Fibroblast of the aortic adventitia (primary cell): ENCODE measurements at regions not wholly inside any gene's neighbourhood (a gene's known extent, or its start where the extent isn't known, plus 50 kb on each side); places are given as distances from the start of the nearest gene placed in this dataset.

ENCODE experiments used
- DNase-seq: peaks from one replicate; pipeline ENCODE4 v3.0.0-alpha.2; 2010; ENCODE audit warnings: low read depth
- H3K4me3 ChIP-seq: 2 replicates; pipeline ENCODE4 v1.5.1; 2011; ENCODE audit warnings: low read depth, mild to moderate bottlenecking, control low read depth, low read length, moderate library complexity
- TF ChIP-seq, protein P1 (sequence below): IDR thresholded peaks from 2 replicates; pipeline ENCODE4 v1.5.1; 2011; ENCODE audit warnings: mild to moderate bottlenecking, low read length, control low read depth, inconsistent platforms; ENCODE audit not compliant: insufficient read depth

DNA sequence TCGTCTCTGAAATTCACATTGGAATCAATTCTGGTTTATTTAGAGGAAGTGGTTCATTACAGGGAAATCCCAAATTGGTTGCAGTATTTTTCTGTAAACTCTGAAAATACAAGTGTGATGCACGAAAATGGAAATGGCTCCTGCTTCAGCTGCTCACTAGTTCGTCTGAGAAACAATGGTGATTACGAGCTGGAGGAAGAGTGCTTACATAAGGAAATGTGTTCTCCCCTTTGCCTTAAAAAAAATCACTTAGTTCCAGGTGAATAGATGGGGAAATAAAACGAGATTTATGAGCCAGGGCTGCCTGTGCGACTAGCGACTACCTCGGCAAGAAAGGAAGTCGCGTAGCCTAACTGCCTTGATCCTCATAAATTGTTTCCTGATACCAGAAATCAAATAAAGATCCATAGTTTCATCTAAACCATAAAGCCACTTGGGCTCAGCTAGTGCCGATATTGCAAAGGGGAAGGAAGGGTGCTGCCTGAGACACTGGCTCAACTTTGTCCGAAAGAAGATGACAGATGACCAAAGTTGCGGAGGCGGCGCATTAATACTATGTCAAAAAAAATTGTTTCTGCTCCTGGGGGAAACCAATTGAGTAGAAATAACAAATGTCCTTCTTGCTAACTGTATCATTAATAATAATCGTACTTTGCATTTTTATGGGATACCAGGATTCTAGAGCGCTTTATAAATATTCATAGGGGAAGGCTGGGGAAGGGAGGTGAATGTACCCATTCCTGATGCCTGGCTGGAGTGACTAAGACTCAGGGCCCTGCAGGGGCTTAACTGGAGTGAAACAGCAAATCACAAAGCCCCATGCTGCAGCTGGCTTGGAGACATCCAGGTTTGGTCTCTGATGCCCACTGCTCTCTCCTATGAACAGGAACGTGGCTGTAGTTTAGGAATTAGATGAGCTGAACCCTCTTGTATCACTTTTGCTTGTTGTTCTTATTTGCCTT lies 185.7 kb downstream of the BLID start:
- H3K4me3 ChIP-seq = peak overlapping the region; percentile 50
- TF ChIP-seq, protein P1, sequence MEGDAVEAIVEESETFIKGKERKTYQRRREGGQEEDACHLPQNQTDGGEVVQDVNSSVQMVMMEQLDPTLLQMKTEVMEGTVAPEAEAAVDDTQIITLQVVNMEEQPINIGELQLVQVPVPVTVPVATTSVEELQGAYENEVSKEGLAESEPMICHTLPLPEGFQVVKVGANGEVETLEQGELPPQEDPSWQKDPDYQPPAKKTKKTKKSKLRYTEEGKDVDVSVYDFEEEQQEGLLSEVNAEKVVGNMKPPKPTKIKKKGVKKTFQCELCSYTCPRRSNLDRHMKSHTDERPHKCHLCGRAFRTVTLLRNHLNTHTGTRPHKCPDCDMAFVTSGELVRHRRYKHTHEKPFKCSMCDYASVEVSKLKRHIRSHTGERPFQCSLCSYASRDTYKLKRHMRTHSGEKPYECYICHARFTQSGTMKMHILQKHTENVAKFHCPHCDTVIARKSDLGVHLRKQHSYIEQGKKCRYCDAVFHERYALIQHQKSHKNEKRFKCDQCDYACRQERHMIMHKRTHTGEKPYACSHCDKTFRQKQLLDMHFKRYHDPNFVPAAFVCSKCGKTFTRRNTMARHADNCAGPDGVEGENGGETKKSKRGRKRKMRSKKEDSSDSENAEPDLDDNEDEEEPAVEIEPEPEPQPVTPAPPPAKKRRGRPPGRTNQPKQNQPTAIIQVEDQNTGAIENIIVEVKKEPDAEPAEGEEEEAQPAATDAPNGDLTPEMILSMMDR = no peak
- peak; percentile 51 for DNase-seq

- peak; percentile 79 for DNase-seq
- TF ChIP-seq, protein P1 = no peak
- peak overlapping the region; percentile 50 for H3K4me3 ChIP-seq
Measured at GRCh38 chr11:121929581-121929980, 186.4 kb downstream of the BLID start.

DNA sequence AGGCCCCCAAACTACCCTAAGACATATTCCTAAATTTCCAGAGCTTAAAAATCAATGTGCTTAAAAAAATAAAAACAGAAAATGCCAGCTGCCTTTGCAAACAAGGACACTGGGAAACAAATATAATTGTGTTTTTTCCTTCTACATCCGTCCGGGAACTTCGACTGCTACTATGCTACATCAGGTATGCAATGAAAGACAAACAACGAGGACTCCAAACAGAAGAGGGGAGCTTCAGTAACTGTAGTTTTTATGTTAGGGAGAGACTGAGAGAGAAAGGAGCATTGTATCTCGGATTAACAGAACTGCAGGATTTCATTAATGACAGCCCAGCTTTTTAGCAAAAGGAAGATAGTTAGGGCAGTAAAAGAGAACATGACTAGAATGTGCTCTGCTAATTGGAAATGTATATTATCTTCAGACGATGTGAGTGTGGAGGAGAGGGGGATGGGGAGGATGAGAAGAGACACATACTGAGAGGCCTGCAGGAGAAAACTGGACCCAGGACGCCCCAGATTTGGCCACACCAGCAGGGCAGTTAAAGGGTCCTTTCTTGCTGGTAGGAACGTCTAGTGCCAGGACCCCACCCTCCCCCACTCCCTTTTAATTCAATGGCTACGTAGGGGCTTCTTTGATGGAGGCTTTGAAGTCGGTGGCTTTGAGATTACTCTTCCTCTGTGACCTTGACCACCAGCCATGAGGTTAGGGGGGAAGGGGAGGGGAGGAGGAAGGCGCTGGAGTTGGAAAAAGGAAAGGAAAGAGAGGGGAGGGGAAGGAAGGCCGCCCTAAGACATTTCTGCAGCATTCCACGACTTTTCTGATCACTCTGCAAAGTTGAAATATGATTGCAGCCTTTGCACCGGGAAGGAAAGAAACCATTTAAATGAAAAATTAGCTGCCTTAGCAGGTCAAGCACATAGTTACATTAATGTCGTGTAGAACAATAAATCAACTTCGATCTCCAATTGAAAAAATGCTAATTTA lies 187.1 kb downstream of the BLID start:
- TF ChIP-seq, protein P1 = no peak
- DNase-seq = no peak

DNA sequence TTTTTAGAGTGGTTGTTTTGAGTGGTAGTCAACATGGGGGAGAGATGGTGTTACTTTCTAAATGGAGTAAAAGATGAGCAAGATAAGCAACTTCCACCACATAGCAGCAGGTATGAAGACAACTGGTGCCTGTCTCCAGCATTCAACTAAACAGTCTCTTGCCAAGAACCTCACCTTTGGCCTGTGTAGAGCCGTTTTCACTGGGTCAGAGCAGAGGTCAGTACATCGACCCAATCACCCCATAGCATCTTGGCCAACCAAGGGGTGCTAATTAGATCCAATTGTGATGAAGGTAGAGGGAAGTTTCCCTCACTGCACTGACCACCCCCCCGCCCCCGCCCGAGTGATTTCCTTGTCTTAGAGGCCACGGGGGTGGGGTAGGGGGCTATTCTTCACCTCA lies 188.2 kb downstream of the BLID start:
- TF ChIP-seq, protein P1 = no peak
- no peak for DNase-seq
- no peak overlapping the region for H3K4me3 ChIP-seq

More for the DNA sequence above, 187.1 kb downstream of the BLID start:
- H3K4me3 ChIP-seq = peak overlapping the region; percentile 50

DNA sequence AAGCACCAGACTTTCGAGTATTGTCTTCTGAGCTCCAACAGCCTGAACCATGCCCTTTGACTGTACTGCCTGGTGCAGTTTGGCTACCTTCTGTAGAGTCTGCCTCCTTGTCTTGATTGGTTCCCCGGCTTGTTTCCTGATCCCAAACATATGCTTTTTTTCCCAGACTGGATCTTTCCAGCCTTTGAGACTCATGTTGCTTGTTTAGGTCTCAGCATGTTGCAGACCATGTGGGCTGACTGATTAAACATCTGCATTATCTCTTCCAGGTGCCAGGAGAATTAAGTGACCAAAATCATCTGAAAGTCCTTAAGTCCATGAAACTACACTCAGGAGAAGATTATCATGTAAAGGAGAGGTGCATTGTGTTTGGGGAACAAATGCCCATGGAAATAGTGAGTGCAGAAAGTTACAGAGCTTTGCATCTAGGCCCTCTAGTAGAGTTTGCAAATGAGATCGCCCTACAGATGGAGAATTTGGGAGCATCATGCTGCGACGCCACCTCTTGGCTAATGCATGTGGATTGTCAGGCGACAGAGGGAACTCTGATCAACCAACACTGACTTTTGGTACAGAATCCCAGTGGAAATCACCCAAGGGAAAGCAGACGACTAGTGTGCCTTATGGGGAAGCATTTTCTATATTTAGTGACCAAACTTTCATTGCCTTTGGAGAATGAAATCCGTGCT lies 188.8 kb downstream of the BLID start:
- no peak for DNase-seq
- no peak overlapping the region for H3K4me3 ChIP-seq
- TF ChIP-seq, protein P1 = no peak

DNA sequence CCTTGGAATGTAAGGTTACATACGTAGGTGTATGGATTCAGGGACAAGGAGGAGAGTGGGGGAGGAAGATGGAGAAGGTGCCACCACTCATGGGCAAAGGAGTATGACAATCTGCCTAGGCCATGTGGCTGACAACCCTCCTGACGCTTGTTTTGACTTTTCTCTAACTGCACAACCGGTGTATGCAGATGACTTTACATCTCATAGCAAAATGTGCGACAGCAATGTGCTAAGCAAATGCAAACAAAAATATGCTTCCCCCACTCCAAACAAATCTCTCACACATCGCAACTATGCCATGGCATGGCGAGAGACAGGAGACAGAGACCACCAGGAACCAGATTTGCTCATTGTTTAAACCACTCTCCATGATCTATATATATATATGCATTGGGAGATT lies 191.8 kb downstream of the BLID start:
- H3K4me3 ChIP-seq = no peak overlapping the region
- TF ChIP-seq, protein P1 = no peak
- DNase-seq = no peak
